HepG2 (cell line): ENCODE measurements at regions not wholly inside any gene's neighbourhood (a gene's known extent, or its start where the extent isn't known, plus 50 kb on each side); places are given as distances from the start of the nearest gene placed in this dataset.

Experiments
- ATAC-seq: fragments of 200-7000 bp; cut with Tn5 transposase; 3 replicates; pipeline ENCODE4 v1.9.1; 2020; ENCODE audit warnings: mild to moderate bottlenecking, moderate library complexity
- BruUV-seq: library from RNA; stranded (reverse); fragments of 400-500 nt; replicated peaks from 2 replicates; lab custom pipeline; 2021; lab: Mats Ljungman, UMichigan
- CTCF ChIA-PET: fragments of 300-600 bp; formaldehyde crosslinking; extraction: SDS; loops from one replicate; lab custom pipeline; 2021; ENCODE audit warnings: low total read pairs, inconsistent platforms, low intra/inter-chr PET ratio; lab: Yijun Ruan, JAX
- POLR2A ChIA-PET: fragments of 350-600 bp; sonication (Branson Sonifier 250); formaldehyde crosslinking; loops from one replicate; lab custom pipeline; 2020; ENCODE audit warnings: antibody characterized with exemption, inconsistent platforms; lab: Yijun Ruan, JAX
- DNase-seq: peaks from one replicate; pipeline ENCODE4 v3.0.0-alpha.2; 2015; ENCODE audit warnings: low spot score
- FAIRE-seq: peaks from 3 replicates; lab custom pipeline; 2011; peaks lifted over from hg19 to GRCh38; lab: Jason Lieb, UNC
- H2AFZ ChIP-seq: one replicate; pipeline ENCODE4 v1.6.1; 2011; ENCODE audit warnings: low read length, inconsistent platforms
- H3K27ac ChIP-seq: fragments of 300-600 bp; 3 replicates; pipeline ENCODE4 v1.8.0; 2011; ENCODE audit warnings: mixed run types, mild to moderate bottlenecking, mixed read lengths, low read length, inconsistent platforms; ENCODE audit not compliant: insufficient read depth; ENCODE audit errors: extremely low read length
- H3K27me3 ChIP-seq, 2 experiments: fragments of 200-600 bp in 1 of 2; 2 replicates in 1 of 2; 3 replicates in 1 of 2; pipeline versions ENCODE4 v1.6.0 to v1.8.0; 2011; ENCODE audit warnings: low read length in 2 of 2, mild to moderate bottlenecking in 2 of 2, moderate library complexity in 2 of 2, inconsistent platforms in 1 of 2; ENCODE audit not compliant: insufficient read depth in 2 of 2, control insufficient read depth in 1 of 2
- H3K36me3 ChIP-seq, 2 experiments: fragments of 200-600 bp in 1 of 2; replicated peaks in 1 of 2; 2 replicates in 1 of 2; 3 replicates in 1 of 2; pipeline versions ENCODE4 v1.5.1 to v1.8.0; 2011; ENCODE audit warnings: low read length in 2 of 2, inconsistent platforms in 1 of 2; ENCODE audit not compliant: insufficient read depth in 2 of 2, control insufficient read depth in 1 of 2
- H3K4me1 ChIP-seq: 2 replicates; pipeline ENCODE4 v1.5.1; 2012; ENCODE audit warnings: low read length, inconsistent platforms; ENCODE audit not compliant: insufficient read depth
- H3K4me2 ChIP-seq: 2 replicates; pipeline ENCODE4 v1.6.0; 2011; ENCODE audit warnings: low read depth, low read length, inconsistent platforms
- H3K4me3 ChIP-seq, 3 experiments: fragments of 200-600 bp in 1 of 3; sonication (generic), shearing (Covaris generic) in 1 of 3; replicated peaks in 1 of 3; 2 replicates each; pipeline ENCODE4 v1.5.1; 2011 to 2016; ENCODE audit warnings: low read length in 3 of 3, inconsistent platforms in 2 of 3, low read depth in 2 of 3, mild to moderate bottlenecking in 2 of 3, control low read depth in 1 of 3, mixed read lengths in 1 of 3; ENCODE audit not compliant: insufficient read depth in 1 of 3
- H3K79me2 ChIP-seq: one replicate; pipeline ENCODE4 v1.6.1; 2011; ENCODE audit warnings: low read length, inconsistent platforms; ENCODE audit not compliant: insufficient read depth
- H3K9ac ChIP-seq: 2 replicates; pipeline ENCODE4 v1.6.0; 2011; ENCODE audit warnings: mild to moderate bottlenecking, low read depth, low read length, inconsistent platforms; ENCODE audit not compliant: insufficient read depth
- H3K9me3 ChIP-seq: 2 replicates; pipeline ENCODE4 v1.5.1; 2012; ENCODE audit warnings: mild to moderate bottlenecking, low read length
- H4K20me1 ChIP-seq: 2 replicates; pipeline ENCODE4 v1.6.0; 2011; ENCODE audit warnings: inconsistent platforms, mild to moderate bottlenecking, low read length, moderate library complexity; ENCODE audit not compliant: insufficient read depth
- CBX5 ChIP-seq: sonication (generic); formaldehyde crosslinking; IDR thresholded peaks from 2 replicates; pipeline ENCODE4 v1.4.0; 2020; ENCODE audit warnings: missing genetic modification reagents, borderline replicate concordance
- ELF4 ChIP-seq: sonication (generic); formaldehyde crosslinking; IDR thresholded peaks from 2 replicates; pipeline ENCODE4 v1.5.0; 2020; ENCODE audit warnings: missing genetic modification reagents, mild to moderate bottlenecking, moderate library complexity, borderline replicate concordance
- ISX ChIP-seq: sonication (generic); formaldehyde crosslinking; conservative IDR thresholded peaks from 2 replicates; pipeline ENCODE4 v1.5.0; 2020; ENCODE audit warnings: missing genetic modification reagents
- JUND ChIP-seq: sonication (generic); formaldehyde crosslinking; IDR thresholded peaks from 2 replicates; pipeline ENCODE4 v1.8.0; 2022; ENCODE audit warnings: mild to moderate bottlenecking, missing genetic modification reagents
- KDM4B ChIP-seq: sonication (generic); formaldehyde crosslinking; IDR thresholded peaks from 2 replicates; pipeline ENCODE4 v1.4.0; 2020; ENCODE audit warnings: missing genetic modification reagents
- NFYC ChIP-seq: IDR thresholded peaks from 2 replicates; pipeline ENCODE4 v1.6.1; 2016; ENCODE audit warnings: missing genetic modification reagents, missing compliant biosample characterization
- PCBP1 ChIP-seq: fragments of 200-400 bp; formaldehyde crosslinking; IDR thresholded peaks from 2 replicates; pipeline ENCODE4 v1.6.1; 2017; ENCODE audit warnings: mild to moderate bottlenecking, low read depth, low read length, borderline replicate concordance
- PCBP2 ChIP-seq: fragments of 200-400 bp; formaldehyde crosslinking; optimal IDR thresholded peaks from 2 replicates; pipeline ENCODE3; 2018; ENCODE audit warnings: low read length, low read depth; ENCODE audit not compliant: poor library complexity, severe bottlenecking
- RFX5 ChIP-seq: IDR thresholded peaks from 2 replicates; pipeline ENCODE4 v1.6.1; 2011; ENCODE audit warnings: low read depth, low read length, improper control_type of control experiment
- SAP130 ChIP-seq: IDR thresholded peaks from 2 replicates; pipeline ENCODE4 v1.6.1; 2016; ENCODE audit warnings: low read depth
- SIX4 ChIP-seq: sonication (generic); formaldehyde crosslinking; IDR thresholded peaks from 2 replicates; pipeline ENCODE4 v1.4.0; 2020; ENCODE audit warnings: missing genetic modification reagents
- ZNF10 ChIP-seq: sonication (generic); formaldehyde crosslinking; IDR thresholded peaks from 2 replicates; pipeline ENCODE4 v1.4.0; 2020; ENCODE audit warnings: mild to moderate bottlenecking, low read depth, missing genetic modification reagents, borderline replicate concordance
- ZNF550 ChIP-seq: sonication (generic); formaldehyde crosslinking; IDR thresholded peaks from 2 replicates; pipeline ENCODE4 v1.4.0; 2020; ENCODE audit warnings: mild to moderate bottlenecking, missing genetic modification reagents, borderline replicate concordance
- WGBS: methylation state at CpG from one replicate; pipeline ENCODE4 v1.1.6; 2017; ENCODE audit warnings: low lambda C conversion rate; 5-methylcytosine and 5-hydroxymethylcytosine counted together
- in situ Hi-C: cut with HindIII; loops from 2 replicates; pipeline ENCODE4 v1.10.0; 2017; ENCODE audit warnings: low pct_unique_long_range_greater_than_20kb; ENCODE audit not compliant: extremely low pct_ligation_motif_present
- intact Hi-C: fragments of 100-400 bp; cut with micrococcal nuclease; formaldehyde crosslinking; loops from one replicate; pipeline ENCODE4 v1.10.0; 2022; ENCODE audit not compliant: unreplicated experiment
- TF ChIP-seq, protein P1 (sequence below): sonication (generic); formaldehyde crosslinking; IDR thresholded peaks from 2 replicates; pipeline ENCODE4 v1.4.0; 2020; ENCODE audit warnings: missing genetic modification reagents, borderline replicate concordance
- TF ChIP-seq, protein P2 (sequence below): sonication (generic); formaldehyde crosslinking; IDR thresholded peaks from 2 replicates; pipeline ENCODE4 v1.5.1; 2020; ENCODE audit warnings: mild to moderate bottlenecking, missing genetic modification reagents, borderline replicate concordance
- TF ChIP-seq, protein P3 (sequence below): sonication (generic); formaldehyde crosslinking; IDR thresholded peaks from 2 replicates; pipeline ENCODE4 v1.8.1; 2023; ENCODE audit warnings: mild to moderate bottlenecking, inconsistent platforms, moderate library complexity, missing genetic modification reagents, borderline replicate concordance

- H3K4me3 ChIP-seq, result no peak overlapping the region
- WGBS, result 79% methylated on average over 12 of the region's 21 CpGs
- ChIA-PET POLR2A (no interaction called here), CTCF (no interaction called here)
- DNase-seq, result no peak
- intact Hi-C loops, result no loop called here
- H2AFZ ChIP-seq, result no peak overlapping the region
- H3K9me3 ChIP-seq, result no peaks in the 10 kb centered on the region
- no peaks in the 10 kb centered on the region for H3K79me2 ChIP-seq
- H3K4me1 ChIP-seq, result no peaks in the 10 kb centered on the region
- no TSS peak for BruUV-seq
- no peaks in the 10 kb centered on the region for H4K20me1 ChIP-seq
- no peak overlapping the region for H3K9ac ChIP-seq
- in situ Hi-C loops, result loop anchor here (10.0 kb wide), 1 partner anchor 234 kb away; no protein-coding TSS in a partner anchor
- ATAC-seq, result no peak
- no peak for FAIRE-seq
- TF ChIP-seq JUND (CRISPR knock-in tag) (no peak), ISX (CRISPR knock-in tag) (no peak), PCBP1 (no peak), KDM4B (CRISPR knock-in tag) (no peak), RFX5 (no peak), ZNF550 (CRISPR knock-in tag) (no peak), SIX4 (CRISPR knock-in tag) (no peak), PCBP2 (no peak), ZNF10 (no peak), CBX5 (CRISPR knock-in tag) (no peak), ELF4 (CRISPR knock-in tag) (no peak), NFYC (CRISPR knock-in tag) (no peak), SAP130 (CRISPR knock-in tag) (no peak)
- TF ChIP-seq, protein P1, sequence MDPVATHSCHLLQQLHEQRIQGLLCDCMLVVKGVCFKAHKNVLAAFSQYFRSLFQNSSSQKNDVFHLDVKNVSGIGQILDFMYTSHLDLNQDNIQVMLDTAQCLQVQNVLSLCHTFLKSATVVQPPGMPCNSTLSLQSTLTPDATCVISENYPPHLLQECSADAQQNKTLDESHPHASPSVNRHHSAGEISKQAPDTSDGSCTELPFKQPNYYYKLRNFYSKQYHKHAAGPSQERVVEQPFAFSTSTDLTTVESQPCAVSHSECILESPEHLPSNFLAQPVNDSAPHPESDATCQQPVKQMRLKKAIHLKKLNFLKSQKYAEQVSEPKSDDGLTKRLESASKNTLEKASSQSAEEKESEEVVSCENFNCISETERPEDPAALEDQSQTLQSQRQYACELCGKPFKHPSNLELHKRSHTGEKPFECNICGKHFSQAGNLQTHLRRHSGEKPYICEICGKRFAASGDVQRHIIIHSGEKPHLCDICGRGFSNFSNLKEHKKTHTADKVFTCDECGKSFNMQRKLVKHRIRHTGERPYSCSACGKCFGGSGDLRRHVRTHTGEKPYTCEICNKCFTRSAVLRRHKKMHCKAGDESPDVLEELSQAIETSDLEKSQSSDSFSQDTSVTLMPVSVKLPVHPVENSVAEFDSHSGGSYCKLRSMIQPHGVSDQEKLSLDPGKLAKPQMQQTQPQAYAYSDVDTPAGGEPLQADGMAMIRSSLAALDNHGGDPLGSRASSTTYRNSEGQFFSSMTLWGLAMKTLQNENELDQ, result no peak
- TF ChIP-seq, protein P2, sequence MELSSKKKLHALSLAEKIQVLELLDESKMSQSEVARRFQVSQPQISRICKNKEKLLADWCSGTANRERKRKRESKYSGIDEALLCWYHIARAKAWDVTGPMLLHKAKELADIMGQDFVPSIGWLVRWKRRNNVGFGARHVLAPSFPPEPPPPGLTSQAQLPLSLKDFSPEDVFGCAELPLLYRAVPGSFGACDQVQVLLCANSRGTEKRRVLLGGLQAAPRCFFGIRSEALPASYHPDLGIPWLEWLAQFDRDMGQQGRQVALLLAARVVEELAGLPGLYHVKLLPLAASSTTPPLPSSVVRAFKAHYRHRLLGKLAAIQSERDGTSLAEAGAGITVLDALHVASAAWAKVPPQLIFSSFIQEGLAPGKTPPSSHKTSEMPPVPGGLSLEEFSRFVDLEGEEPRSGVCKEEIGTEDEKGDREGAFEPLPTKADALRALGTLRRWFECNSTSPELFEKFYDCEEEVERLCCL (CRISPR knock-in tag), result no peak
- TF ChIP-seq, protein P3, sequence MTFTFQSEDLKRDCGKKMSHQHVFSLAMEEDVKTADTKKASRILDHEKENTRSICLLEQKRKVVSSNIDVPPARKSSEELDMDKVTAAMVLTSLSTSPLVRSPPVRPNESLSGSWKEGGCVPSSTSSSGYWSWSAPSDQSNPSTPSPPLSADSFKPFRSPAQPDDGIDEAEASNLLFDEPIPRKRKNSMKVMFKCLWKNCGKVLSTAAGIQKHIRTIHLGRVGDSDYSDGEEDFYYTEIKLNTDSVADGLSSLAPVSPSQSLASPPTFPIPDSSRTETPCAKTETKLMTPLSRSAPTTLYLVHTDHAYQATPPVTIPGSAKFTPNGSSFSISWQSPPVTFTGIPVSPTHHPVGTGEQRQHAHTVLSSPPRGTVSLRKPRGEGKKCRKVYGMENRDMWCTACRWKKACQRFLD (CRISPR knock-in tag), result no peak
- no peak overlapping the region for H3K27ac ChIP-seq
- H3K27me3 ChIP-seq, result peaks cover 3 to 15% of the 10 kb centered on the region in 2 experiments; a peak in 1 of 5 replicates
- H3K36me3 ChIP-seq, result no peaks in the 10 kb centered on the region
- H3K4me2 ChIP-seq, result no peak overlapping the region
These were observed 54.0 kb upstream of the CACUL1 start for GRCh38 chr10:118808601-118809356.
